Fibroblast of skin of right quadriceps (primary cell): ENCODE measurements at regions not wholly inside any gene's neighbourhood (a gene's known extent, or its start where the extent isn't known, plus 50 kb on each side); places are given as distances from the start of the nearest gene placed in this dataset.

Source experiments
- DNase-seq: peaks from one replicate; pipeline ENCODE4 v3.0.0-alpha.2; 2013

GRCh38 chr9:28781481-28781880 is 1208.2 kb upstream of the C9orf72 start:
- no peak for DNase-seq

DNA sequence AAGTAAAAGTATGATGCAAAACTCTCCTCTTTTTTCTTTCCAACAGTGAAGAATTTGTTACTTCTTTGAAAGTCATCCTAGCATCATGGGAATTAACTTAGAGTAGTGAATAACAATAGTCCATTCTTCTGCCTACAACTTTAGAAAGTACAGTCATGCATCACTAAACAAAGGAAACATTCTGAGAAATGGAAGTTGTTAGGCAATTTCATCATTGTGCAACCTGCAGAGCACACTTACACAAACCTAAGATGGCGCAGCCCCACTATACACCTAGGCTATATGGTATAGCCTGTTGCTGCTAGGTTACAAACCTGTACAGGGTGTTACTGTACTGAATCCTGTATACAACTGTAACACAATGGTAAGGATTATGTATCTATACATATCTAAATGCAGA is 1209.3 kb upstream of the C9orf72 start:
- no peak for DNase-seq

GRCh38 chr9:28792716-28793115 is 1219.4 kb upstream of the C9orf72 start:
- no peak for DNase-seq

GRCh38 chr9:28799876-28800275 is 1226.6 kb upstream of the C9orf72 start:
- no peak for DNase-seq

- DNase-seq: no peak
These were observed 1228.0 kb upstream of the C9orf72 start for GRCh38 chr9:28801144-28801799.

DNA sequence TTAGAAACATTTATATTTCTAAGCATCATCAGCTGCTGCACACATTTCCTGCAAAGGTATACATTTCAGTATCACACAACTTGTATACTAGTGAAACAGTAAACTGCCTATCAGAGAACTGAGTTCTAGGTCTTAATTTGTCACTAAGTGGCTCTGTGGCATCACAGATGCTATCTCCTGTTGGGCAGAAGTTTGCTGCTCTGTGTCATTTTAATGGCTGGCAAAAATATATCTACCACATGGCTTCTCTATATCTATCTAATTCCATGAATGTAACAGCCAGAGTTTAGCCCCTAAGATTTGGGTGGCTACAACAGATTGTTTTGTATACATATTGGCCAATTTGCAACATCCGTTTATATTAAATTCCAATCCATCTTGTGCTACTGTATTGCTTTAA is 1231.9 kb upstream of the C9orf72 start:
- no peak for DNase-seq

DNA sequence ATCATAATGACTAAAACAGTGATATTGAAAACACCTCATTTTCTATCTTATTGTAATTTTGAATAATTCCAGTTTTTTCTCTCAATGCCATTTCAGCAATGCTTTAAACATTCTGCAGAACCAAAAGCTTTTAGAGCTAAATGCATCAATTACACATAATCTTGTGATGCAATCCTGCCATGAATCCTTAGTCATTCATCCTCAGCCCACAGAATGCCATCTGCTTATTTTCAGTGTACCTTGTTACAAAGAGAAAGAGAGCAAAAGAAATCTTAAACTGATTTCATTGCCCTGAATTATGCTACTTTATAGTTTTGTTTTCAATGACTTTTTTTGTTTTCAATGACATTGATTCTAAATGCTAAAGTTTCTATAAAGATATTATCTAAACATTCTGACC is 1234.8 kb upstream of the C9orf72 start:
- peak; percentile 34 for DNase-seq

DNA sequence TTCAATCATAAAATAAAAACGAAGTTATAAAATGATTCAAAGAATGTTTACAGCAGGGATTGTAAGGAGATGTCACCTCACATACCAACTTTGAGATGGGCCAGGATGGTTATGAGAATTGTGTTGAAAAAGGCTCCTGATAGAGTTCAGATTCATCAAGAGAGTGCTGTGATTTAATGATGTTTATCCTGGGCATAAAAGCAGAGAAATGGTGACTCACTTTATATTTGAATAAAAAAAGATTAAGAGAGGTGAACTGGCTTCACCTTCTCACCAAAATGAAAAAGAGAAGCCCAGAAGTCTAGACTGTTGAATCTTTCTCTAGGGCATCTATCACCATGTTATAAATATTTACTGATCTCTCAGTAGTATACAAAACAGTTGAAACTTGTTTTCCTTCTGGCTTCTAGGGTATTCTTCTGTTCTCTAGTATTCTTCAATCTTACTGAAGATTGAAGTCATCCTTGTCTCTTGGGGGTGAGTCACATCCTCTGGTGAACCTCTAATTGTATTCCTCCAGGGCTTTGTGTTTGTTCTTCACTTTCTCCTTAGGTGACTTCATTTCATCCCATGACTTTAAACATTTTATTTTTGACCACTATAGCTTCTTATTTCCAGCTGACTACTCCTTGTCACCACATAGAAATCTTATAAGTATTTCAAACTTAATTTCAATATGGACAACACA is 1237.3 kb upstream of the C9orf72 start:
- peak; percentile 32 for DNase-seq

DNA sequence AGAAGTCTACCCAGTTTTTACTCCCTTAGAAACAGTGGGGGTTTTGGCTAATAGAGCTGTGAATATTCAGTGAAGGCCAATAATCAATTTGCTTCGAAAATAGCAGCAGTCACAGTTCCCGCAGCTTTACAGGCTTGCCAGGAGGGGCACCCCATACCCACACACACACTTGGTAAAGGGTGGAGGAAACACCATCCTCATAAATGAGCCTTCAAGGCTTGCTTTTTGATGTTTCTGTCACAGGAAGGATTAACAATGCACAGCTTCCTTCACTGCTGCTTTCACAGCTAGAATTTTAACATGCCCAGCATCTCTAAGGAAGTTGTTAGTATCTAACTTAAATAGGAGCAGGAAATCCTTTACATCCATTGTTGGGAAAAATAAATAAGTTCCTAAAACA is 1247.5 kb upstream of the C9orf72 start:
- DNase-seq: no peak

DNA sequence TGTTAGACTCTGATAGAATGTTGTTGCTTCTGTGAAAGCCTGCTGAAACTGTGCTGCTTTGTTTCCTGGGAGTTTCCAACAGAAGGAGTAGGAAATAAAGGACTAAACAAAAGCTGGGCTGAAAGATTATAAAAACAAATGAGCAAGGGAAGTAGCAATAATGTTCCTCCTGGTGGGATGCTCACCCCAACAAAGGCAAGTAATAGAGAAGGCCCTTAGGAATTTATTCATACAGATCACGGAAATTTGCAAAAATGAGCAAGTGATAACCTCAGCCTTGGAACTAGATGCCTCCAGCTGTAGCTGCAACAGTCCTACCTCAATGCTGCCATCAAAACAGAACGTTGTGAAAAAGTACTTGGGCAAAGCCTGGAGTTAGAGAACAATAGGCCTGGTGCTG is 1248.0 kb upstream of the C9orf72 start:
- DNase-seq: no peak

DNA sequence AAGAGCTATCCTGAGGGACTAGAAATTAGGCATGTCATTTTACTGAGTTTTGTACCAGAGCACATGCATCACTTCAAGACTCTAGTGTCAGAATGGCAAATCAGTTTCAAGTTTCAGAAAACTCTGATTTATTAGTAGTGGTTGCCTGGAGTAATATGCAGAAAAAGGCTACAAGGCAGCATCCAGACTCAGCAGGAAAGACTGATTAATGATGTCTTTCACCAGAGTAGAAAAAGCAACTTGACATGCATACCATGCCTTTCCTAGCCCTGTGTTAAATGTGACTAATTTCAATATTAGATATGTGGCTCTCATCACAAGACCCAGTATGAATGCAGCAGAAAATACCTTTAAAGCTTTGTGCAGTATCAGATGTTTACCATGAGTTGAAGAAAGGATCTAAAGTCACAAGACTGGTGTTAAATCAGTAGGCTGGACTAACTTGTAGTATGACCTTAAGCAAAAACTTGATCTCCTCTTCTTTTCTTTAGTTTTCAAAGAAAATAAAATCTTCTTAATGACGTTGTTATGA is 1251.2 kb upstream of the C9orf72 start:
- DNase-seq: no peak

DNA sequence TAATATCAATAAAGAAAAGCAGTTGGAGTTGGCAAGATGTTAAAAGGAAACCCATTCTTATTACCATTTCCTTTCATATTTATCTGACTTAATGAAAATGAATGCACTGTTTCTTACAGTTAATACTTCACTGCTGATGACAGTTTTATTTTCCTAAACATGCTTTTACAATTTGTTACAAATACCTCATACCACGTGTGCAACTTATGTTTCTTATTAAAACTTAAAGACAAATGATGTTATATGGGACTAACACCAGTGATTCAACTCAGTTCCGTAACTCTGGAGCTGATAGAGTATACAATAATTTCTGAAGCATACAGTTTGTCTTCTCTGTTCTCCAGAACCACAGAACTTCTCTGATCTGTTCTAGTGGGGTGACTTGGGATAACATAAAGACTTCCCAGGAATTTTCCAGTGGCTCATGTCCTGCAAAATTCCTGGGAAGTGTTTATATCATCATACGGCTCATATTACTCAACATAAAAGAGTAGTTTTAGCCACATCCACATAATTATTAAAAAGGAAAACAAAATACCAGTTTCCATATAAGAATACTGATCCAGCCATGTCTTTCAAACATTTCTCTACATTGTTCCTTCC is 1259.0 kb upstream of the C9orf72 start:
- peak; percentile 13 for DNase-seq

GRCh38 chr9:28834156-28834555 is 1260.9 kb upstream of the C9orf72 start:
- no peak for DNase-seq

GRCh38 chr9:28839778-28840430 is 1266.6 kb upstream of the C9orf72 start:
- no peak for DNase-seq

- DNase-seq: no peak
These were observed 1268.5 kb upstream of the C9orf72 start for GRCh38 chr9:28841775-28842174.

DNA sequence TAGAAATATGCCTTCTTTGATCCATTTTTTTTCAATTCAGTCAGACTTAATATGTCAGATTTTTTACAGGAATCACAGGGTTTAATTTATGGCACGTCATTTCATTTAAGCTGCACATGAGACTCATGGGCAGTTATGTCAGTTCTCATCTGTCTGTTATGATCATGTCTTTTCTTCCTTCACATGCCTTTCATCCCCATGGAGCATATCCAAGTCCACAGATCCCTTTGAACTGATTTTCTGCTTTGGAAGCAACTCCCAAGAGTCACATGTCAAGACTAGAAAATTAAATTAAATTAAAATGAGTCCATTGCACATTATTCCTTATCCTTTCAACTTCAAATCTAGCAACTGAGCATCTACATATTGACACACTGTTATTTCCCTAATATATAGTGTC is 1274.0 kb upstream of the C9orf72 start:
- no peak for DNase-seq

DNA sequence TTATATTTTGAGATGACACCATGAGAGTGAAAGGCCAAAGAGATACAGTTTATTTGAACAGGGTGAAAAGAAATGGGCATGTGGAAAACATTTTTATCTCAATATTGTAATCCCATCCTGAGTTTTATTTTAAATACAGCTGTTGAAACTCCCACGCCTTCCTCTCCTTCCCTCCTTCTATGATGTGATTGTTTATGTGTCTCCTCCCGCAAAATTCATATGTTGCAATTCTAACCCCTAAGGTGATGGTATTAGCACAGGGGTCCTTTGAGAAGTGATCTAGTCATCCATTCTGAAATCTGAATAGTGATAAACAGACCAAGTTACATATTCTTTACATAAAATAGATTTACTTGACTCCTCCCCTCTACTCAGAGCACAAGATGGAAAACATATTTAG is 1275.4 kb upstream of the C9orf72 start:
- no peak for DNase-seq

DNA sequence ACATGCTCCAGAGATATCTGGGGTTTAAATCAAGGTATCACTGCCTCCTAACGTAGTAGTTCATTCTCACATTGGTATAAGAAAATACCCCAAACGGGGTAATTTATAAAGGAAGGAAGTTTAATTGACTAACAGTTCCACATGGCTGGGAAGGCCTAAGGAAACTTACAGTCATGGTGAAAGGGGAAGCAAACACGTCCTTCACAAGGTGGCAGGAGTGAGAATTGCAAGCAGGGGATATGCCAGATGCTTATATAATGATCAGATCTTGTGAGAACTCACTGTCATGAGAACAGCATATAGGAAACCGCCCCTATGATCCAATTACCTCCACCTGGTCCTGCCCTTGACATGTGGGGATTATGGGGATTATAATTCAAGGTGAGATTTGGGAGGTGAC is 1280.2 kb upstream of the C9orf72 start:
- DNase-seq: no peak

DNA sequence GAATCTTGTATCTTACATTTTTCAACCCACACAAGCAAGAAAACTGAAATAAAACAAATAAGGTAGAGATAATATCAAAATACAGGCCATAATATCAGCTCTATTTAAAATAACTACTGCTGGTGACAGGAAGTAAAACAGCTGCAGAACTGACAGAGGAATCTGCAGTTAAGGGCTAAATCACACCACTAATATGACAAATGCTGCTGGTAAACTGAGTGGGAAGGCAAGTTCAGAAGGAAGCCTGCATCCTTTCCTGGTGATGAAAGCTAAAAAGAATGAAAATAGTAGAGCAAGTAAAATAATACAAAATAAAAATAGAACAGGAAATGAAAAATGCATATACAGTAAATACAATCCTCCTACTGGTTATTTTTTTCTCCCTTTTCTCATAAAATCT is 1293.7 kb upstream of the C9orf72 start:
- no peak for DNase-seq

DNA sequence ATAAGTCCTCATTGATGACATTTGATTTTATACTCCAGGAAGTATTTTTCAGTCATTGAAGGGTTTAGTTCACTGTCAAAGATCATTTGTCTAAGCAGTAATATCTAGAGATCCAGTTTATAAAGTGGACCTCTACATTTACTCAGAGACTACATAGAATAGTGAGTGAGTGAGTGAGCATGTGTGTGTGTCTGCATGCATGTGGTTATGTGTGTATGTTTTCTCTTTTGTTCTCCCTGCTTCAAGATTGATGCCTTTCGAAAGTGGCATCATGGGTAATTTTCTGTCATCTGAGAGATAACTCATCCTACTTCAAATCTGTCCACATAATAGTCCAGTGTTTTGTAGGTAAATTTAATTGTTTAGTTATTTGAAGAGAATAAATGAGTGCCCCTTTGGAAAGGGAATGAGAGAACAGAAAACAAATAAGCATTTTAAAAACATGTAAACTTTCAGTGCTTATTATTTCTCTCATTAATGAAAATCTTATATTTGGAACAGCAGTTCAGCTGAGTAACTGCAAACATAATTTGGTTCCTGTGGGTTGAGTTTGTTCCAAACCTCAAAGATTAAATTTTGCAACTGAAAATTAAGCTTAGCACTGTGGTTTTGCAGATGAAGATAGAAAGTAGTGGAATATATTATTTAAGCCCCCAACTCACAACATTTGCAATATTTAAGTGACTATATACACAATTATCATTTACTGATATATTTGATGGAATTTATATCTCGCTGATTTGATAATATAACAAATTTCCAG is 1295.1 kb upstream of the C9orf72 start:
- DNase-seq: no peak

- no peak for DNase-seq
These were observed 1309.2 kb upstream of the C9orf72 start for GRCh38 chr9:28882529-28882928.

- no peak for DNase-seq
These were observed 1310.0 kb upstream of the C9orf72 start for GRCh38 chr9:28883234-28883633.
